ENCODE measurements at regions not wholly inside any gene's neighbourhood (a gene's known extent, or its start where the extent isn't known, plus 50 kb on each side); places are given as distances from the start of the nearest gene placed in this dataset.

- Histone ChIP-seq H3K36me3 (no peaks in the 10 kb centered on the region), H3K9me3 (no peaks in the 10 kb centered on the region), H3K4me3 (no peak overlapping the region), H3K27me3 (peaks cover 10% of the 10 kb centered on the region; the same call in 1 of the 2 replicates)
- DNase-seq: no peak
These were observed 97.2 kb downstream of the DMRTA2 start for GRCh38 chr1:50326026-50326425.

- H3K9me3 ChIP-seq: no peaks in the 10 kb centered on the region
- peaks cover 6% of the 10 kb centered on the region; the same call in 1 of the 2 replicates for H3K27me3 ChIP-seq
- no peaks in the 10 kb centered on the region for H3K36me3 ChIP-seq
- no peak for DNase-seq
- no peak overlapping the region for H3K4me3 ChIP-seq
These were observed 100.7 kb downstream of the DMRTA2 start for GRCh38 chr1:50322579-50322978.

- H3K27me3 ChIP-seq: no peaks in the 10 kb centered on the region
- no peak for DNase-seq
- H3K9me3 ChIP-seq: no peaks in the 10 kb centered on the region
- no peak overlapping the region for H3K4me3 ChIP-seq
- no peaks in the 10 kb centered on the region for H3K36me3 ChIP-seq
These were observed 104.8 kb downstream of the DMRTA2 start for GRCh38 chr1:50318428-50318827.

GRCh38 chr1:50308878-50309277 lies 114.4 kb downstream of the DMRTA2 start:
- Histone ChIP-seq H3K27me3 (no peaks in the 10 kb centered on the region), H3K36me3 (no peaks in the 10 kb centered on the region), H3K9me3 (no peaks in the 10 kb centered on the region), H3K4me3 (no peak overlapping the region)
- peak; percentile 27 for DNase-seq

- Histone ChIP-seq H3K27me3 (no peaks in the 10 kb centered on the region), H3K4me3 (no peak overlapping the region), H3K36me3 (no peaks in the 10 kb centered on the region), H3K9me3 (no peaks in the 10 kb centered on the region)
- no peak for DNase-seq
These were observed 117.4 kb downstream of the DMRTA2 start for GRCh38 chr1:50305808-50306207.

- no peaks in the 10 kb centered on the region for H3K36me3 ChIP-seq
- DNase-seq: no peak
- H3K4me3 ChIP-seq: no peak overlapping the region
- no peaks in the 10 kb centered on the region for H3K27me3 ChIP-seq
- H3K9me3 ChIP-seq: no peaks in the 10 kb centered on the region
These were observed 122.9 kb downstream of the DMRTA2 start for GRCh38 chr1:50300297-50300696.

GRCh38 chr1:50295566-50295965 lies 127.7 kb downstream of the DMRTA2 start:
- DNase-seq: no peak
- Histone ChIP-seq H3K36me3 (no peaks in the 10 kb centered on the region), H3K9me3 (no peaks in the 10 kb centered on the region), H3K4me3 (no peak overlapping the region), H3K27me3 (no peaks in the 10 kb centered on the region)

- Histone ChIP-seq H3K27me3 (no peaks in the 10 kb centered on the region), H3K9me3 (no peaks in the 10 kb centered on the region), H3K36me3 (no peaks in the 10 kb centered on the region), H3K4me3 (no peak overlapping the region)
- DNase-seq: no peak
These were observed 131.0 kb downstream of the DMRTA2 start for GRCh38 chr1:50292276-50292675.

- no peak for DNase-seq
- H3K27me3 ChIP-seq: no peaks in the 10 kb centered on the region
- no peaks in the 10 kb centered on the region for H3K9me3 ChIP-seq
- no peak overlapping the region for H3K4me3 ChIP-seq
- no peaks in the 10 kb centered on the region for H3K36me3 ChIP-seq
These were observed 133.7 kb downstream of the DMRTA2 start for GRCh38 chr1:50289495-50289894.

- H3K36me3 ChIP-seq: no peaks in the 10 kb centered on the region
- no peaks in the 10 kb centered on the region for H3K9me3 ChIP-seq
- no peaks in the 10 kb centered on the region for H3K27me3 ChIP-seq
- H3K4me3 ChIP-seq: no peak overlapping the region
- DNase-seq: no peak
These were observed 137.2 kb downstream of the DMRTA2 start for GRCh38 chr1:50285994-50286393.

- Histone ChIP-seq H3K9me3 (no peaks in the 10 kb centered on the region), H3K4me3 (no peak overlapping the region), H3K27me3 (no peaks in the 10 kb centered on the region), H3K36me3 (no peaks in the 10 kb centered on the region)
- peak; percentile 6 for DNase-seq
These were observed 143.5 kb downstream of the DMRTA2 start for GRCh38 chr1:50279622-50280330.

GRCh38 chr1:50278961-50279360 lies 144.3 kb downstream of the DMRTA2 start:
- H3K4me3 ChIP-seq: no peak overlapping the region
- no peaks in the 10 kb centered on the region for H3K36me3 ChIP-seq
- H3K9me3 ChIP-seq: no peaks in the 10 kb centered on the region
- DNase-seq: no peak
- H3K27me3 ChIP-seq: no peaks in the 10 kb centered on the region

GRCh38 chr1:50278410-50278809 lies 144.8 kb downstream of the DMRTA2 start:
- DNase-seq: no peak
- Histone ChIP-seq H3K27me3 (no peaks in the 10 kb centered on the region), H3K36me3 (no peaks in the 10 kb centered on the region), H3K4me3 (no peak overlapping the region), H3K9me3 (no peaks in the 10 kb centered on the region)

- Histone ChIP-seq H3K4me3 (no peak overlapping the region), H3K36me3 (no peaks in the 10 kb centered on the region), H3K27me3 (no peaks in the 10 kb centered on the region), H3K9me3 (no peaks in the 10 kb centered on the region)
- no peak for DNase-seq
These were observed 147.7 kb downstream of the DMRTA2 start for GRCh38 chr1:50275566-50275965.

GRCh38 chr1:50272912-50273311 lies 150.3 kb downstream of the DMRTA2 start:
- no peak for DNase-seq
- H3K4me3 ChIP-seq: no peak overlapping the region
- no peaks in the 10 kb centered on the region for H3K36me3 ChIP-seq
- H3K27me3 ChIP-seq: no peaks in the 10 kb centered on the region
- no peaks in the 10 kb centered on the region for H3K9me3 ChIP-seq

GRCh38 chr1:50271968-50272578 lies 151.2 kb downstream of the DMRTA2 start:
- no peak overlapping the region for H3K4me3 ChIP-seq
- DNase-seq: peak; percentile 19

GRCh38 chr1:50271337-50271736 lies 151.9 kb downstream of the DMRTA2 start:
- DNase-seq: no peak
- H3K36me3 ChIP-seq: no peaks in the 10 kb centered on the region
- no peaks in the 10 kb centered on the region for H3K9me3 ChIP-seq
- no peaks in the 10 kb centered on the region for H3K27me3 ChIP-seq
- H3K4me3 ChIP-seq: no peak overlapping the region

More at GRCh38 chr1:50271968-50272578, 151.2 kb downstream of the DMRTA2 start:
- no peaks in the 10 kb centered on the region for H3K27me3 ChIP-seq
- no peaks in the 10 kb centered on the region for H3K36me3 ChIP-seq
- no peaks in the 10 kb centered on the region for H3K9me3 ChIP-seq

GRCh38 chr1:50270926-50271325 lies 152.3 kb downstream of the DMRTA2 start:
- Histone ChIP-seq H3K9me3 (no peaks in the 10 kb centered on the region), H3K4me3 (no peak overlapping the region), H3K27me3 (no peaks in the 10 kb centered on the region), H3K36me3 (no peaks in the 10 kb centered on the region)
- no peak for DNase-seq

All from MG63 (cell line).